ENCODE measurements at regions not wholly inside any gene's neighbourhood (a gene's known extent, or its start where the extent isn't known, plus 50 kb on each side); places are given as distances from the start of the nearest gene placed in this dataset.
A peak's percentile ranks its signal among the peaks of the same experiment; 100 is the strongest.

DNA sequence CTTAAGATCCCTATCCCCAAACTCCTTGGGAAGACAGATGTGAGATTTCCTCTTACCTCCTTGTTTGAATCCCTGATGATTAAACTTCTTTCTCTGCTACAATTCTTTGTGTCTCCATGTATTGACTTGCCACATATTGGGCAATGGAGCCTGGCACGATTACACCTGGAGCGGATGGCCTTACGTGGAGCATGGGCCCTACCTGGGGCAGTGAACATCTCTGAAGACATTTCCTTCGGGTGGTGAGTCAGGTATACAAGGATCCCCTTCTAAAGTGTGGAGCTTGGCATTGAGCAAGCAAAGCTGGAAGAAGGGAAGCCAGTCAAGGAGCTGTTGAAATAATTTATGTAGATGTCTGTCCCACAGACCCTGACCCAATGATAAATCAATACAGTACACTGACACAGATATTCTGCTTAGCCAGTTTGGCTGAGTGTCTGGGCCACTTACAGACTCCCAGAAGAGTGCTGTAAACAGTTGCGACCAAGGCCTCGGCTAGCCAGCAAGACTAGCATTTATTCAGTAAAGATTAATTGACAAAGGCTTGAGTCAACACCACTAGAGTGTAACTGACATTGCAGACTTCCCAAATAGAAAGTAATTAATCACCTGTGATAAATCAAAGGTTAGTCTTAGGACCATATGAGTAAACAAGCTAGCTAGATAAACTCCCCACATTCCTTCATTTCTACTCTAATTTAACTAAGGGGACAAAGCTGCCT, 83.1 kb upstream of the KCNK1 start:
- H3K27ac ChIP-seq: no peak overlapping the region
- TF ChIP-seq, protein P1, sequence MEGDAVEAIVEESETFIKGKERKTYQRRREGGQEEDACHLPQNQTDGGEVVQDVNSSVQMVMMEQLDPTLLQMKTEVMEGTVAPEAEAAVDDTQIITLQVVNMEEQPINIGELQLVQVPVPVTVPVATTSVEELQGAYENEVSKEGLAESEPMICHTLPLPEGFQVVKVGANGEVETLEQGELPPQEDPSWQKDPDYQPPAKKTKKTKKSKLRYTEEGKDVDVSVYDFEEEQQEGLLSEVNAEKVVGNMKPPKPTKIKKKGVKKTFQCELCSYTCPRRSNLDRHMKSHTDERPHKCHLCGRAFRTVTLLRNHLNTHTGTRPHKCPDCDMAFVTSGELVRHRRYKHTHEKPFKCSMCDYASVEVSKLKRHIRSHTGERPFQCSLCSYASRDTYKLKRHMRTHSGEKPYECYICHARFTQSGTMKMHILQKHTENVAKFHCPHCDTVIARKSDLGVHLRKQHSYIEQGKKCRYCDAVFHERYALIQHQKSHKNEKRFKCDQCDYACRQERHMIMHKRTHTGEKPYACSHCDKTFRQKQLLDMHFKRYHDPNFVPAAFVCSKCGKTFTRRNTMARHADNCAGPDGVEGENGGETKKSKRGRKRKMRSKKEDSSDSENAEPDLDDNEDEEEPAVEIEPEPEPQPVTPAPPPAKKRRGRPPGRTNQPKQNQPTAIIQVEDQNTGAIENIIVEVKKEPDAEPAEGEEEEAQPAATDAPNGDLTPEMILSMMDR (IDR thresholded peaks at IDR 0.05): no peak
- TF ChIP-seq POLR2AphosphoS5 (IDR thresholded peaks at IDR 0.05) (no peak), EP300 (IDR thresholded peaks at IDR 0.05) (no peak), POLR2A (IDR thresholded peaks at IDR 0.05) (no peak)
- H3K4me3 ChIP-seq: no peak overlapping the region
- H3K36me3 ChIP-seq: no peaks in the 10 kb centered on the region
- ATAC-seq: no peak
- 81 to 86% methylated on average over 2 to 6 of the region's 6 CpGs for WGBS, 2 donors (ENCODE audit: low coverage in 1 of 2)
- no peaks in the 10 kb centered on the region for H3K4me1 ChIP-seq
- H3K27me3 ChIP-seq: peaks cover 9% of the 10 kb centered on the region
- peaks cover 0 to 5% (median 0%) of the 10 kb centered on the region in 3 donors for H3K9me3 ChIP-seq

DNA sequence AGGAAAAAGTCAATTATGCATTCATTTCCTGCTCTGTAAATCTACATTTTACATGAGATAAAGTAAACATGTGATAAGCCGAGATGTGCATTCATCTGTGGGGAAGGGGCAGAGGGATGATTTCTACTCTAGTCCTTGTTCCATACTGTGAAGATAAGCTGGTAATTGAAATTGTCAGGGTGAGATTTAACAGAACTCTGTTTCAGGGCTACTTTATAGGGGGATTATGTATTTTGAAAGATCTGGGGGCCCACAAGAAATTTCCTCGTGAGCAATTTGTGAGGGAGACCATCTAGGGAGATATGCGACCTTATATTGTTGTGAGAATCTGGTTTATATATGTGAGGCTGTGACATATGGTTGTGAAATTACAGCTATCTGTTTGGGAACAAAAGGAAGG, 73.1 kb upstream of the KCNK1 start:
- TF ChIP-seq EP300 (IDR thresholded peaks at IDR 0.05) (no peak), POLR2A (IDR thresholded peaks at IDR 0.05) (no peak), POLR2AphosphoS5 (IDR thresholded peaks at IDR 0.05) (no peak)
- TF ChIP-seq, protein P1 (IDR thresholded peaks at IDR 0.05): no peak
- no peaks in the 10 kb centered on the region for H3K9me3 ChIP-seq
- H3K27ac ChIP-seq: no peak overlapping the region
- no peak overlapping the region for H3K4me3 ChIP-seq
- ATAC-seq: no peak
- 43 to 63% methylated on average over 2 to 3 of the region's 3 CpGs for WGBS, 2 donors (ENCODE audit: low coverage in 1 of 2)
- H3K36me3 ChIP-seq: no peaks in the 10 kb centered on the region
- peaks cover 1% of the 10 kb centered on the region for H3K27me3 ChIP-seq
- no peaks in the 10 kb centered on the region for H3K4me1 ChIP-seq

DNA sequence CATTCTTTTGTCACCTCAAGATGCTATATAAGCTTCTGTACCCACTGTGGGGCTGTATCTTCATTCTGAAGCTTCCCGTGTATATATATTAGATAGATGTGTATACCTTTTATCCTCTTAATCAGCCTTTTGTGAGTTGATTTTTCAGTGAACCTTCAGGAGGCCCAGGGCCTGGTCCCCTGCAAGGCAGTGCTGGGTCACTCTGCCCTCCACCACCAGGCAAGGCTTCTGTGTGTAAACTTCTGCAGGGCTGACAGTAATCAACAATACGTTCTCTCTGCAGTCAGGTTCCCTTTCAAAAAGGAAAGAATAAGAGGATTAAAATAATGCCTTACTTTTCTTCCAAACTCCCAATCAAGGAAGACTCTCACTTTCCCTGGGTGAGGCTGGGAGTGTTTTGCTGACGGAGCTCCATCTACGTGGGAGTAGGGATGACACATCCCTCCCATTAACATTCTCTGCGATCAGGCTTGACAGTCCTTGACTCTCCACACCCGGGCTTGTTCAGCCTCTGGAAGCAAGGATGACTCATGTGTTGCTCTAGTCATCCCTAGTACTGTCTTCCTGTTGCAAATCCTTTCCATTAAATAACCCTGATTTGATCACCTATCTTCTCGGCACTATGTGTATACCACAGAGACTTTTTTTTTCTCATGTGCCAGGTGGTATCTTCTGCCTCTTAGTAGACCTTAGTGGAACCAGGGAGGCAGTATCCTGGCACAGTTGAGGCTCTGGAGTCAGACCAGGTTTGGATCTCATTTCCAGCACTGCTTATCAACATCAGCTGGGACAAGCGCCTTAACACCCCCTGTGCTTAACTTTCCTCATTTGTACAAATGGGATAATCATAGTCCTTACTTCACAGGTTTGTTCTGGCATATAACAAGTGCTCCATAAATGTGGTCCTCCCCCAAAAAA, 70.3 kb upstream of the KCNK1 start:
- H3K4me3 ChIP-seq: no peak overlapping the region
- no peak overlapping the region for H3K27ac ChIP-seq
- H3K4me1 ChIP-seq: no peaks in the 10 kb centered on the region
- TF ChIP-seq, protein P1 (IDR thresholded peaks at IDR 0.05): no peak
- TF ChIP-seq EP300 (IDR thresholded peaks at IDR 0.05) (no peak), POLR2A (IDR thresholded peaks at IDR 0.05) (no peak), POLR2AphosphoS5 (IDR thresholded peaks at IDR 0.05) (no peak)
- WGBS, 2 donors (ENCODE audit: low coverage in 1 of 2): 29 to 31% methylated on average over 7 of the region's 8 CpGs
- no peaks in the 10 kb centered on the region for H3K36me3 ChIP-seq
- no peaks in the 10 kb centered on the region for H3K9me3 ChIP-seq
- peak; percentile 82 for ATAC-seq
- H3K27me3 ChIP-seq: no peaks in the 10 kb centered on the region

DNA sequence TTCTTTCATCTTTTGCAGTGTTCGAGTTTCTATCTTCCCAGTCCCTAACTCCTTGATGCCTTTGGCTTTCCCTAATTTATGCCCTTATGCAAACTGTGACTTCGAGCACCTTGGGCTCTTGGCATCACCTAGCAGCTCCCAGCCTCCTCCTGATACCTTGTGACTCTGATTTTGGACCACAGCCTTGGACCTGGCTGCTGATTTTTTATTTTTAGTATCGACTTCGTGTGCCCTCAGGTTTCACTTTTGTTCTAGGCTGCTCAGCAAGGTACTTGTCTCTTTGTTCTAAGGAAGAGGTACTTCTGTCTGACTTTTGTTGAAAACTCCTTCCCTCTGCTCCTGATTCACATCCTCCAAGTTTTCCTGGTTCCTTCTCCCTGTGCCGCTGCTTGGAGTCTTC, 69.6 kb upstream of the KCNK1 start:
- 68 to 88% methylated on average over 5 of the region's 5 CpGs for whole genome bisulfite sequencing, 2 donors (ENCODE audit: low coverage in 1 of 2)
- Histone ChIP-seq H3K9me3 (no peaks in the 10 kb centered on the region), H3K4me1 (no peaks in the 10 kb centered on the region), H3K27ac (no peak overlapping the region), H3K27me3 (no peaks in the 10 kb centered on the region), H3K36me3 (no peaks in the 10 kb centered on the region), H3K4me3 (no peak overlapping the region)
- ATAC-seq: no peak
- no peak for TF ChIP-seq EP300 (IDR thresholded peaks at IDR 0.05)
- no peak for TF ChIP-seq POLR2A (IDR thresholded peaks at IDR 0.05)
- TF ChIP-seq, protein P1 (IDR thresholded peaks at IDR 0.05): no peak
- TF ChIP-seq POLR2AphosphoS5 (IDR thresholded peaks at IDR 0.05): no peak
